ENCODE measurements at regions not wholly inside any gene's neighbourhood (a gene's known extent, or its start where the extent isn't known, plus 50 kb on each side); places are given as distances from the start of the nearest gene placed in this dataset.

- Mint-ChIP-seq H3K9me3 (ENCODE audit: unreplicated experiment) (peaks cover 7% of the 10 kb centered on the region), H3K27me3 (ENCODE audit: low read depth, unreplicated experiment) (no peaks in the 10 kb centered on the region), H3K36me3 (ENCODE audit: low read depth, unreplicated experiment) (peaks cover 1% of the 10 kb centered on the region), H3K4me3 (ENCODE audit: unreplicated experiment) (no peak overlapping the region), H3K27ac (ENCODE audit: unreplicated experiment) (no peak overlapping the region), H3K4me1 (ENCODE audit: low read depth, unreplicated experiment) (no peaks in the 10 kb centered on the region)
- Histone ChIP-seq H3K79me2 (ENCODE audit: insufficient read depth, low read length) (no peaks in the 10 kb centered on the region), H3K4me2 (ENCODE audit: low read length) (no peak overlapping the region), H3K36me3 (ENCODE audit: insufficient read depth, low read length) (no peaks in the 10 kb centered on the region), H3K4me1 (ENCODE audit: insufficient read depth, low read length) (no peaks in the 10 kb centered on the region), H2AFZ (ENCODE audit: low read depth, low read length) (no peak overlapping the region), H3K27me3 (ENCODE audit: insufficient read depth, low read length) (no peaks in the 10 kb centered on the region), H4K20me1 (ENCODE audit: insufficient read depth, low read length) (no peaks in the 10 kb centered on the region), H3K4me3 (ENCODE audit: insufficient read depth, low read depth, low read length) (no peak overlapping the region), H3K9ac (ENCODE audit: low read length) (no peak overlapping the region), H3K9me3 (ENCODE audit: insufficient read depth, low read depth, low read length) (no peaks in the 10 kb centered on the region), H3K27ac (ENCODE audit: low read depth, low read length) (no peak overlapping the region)
- DNase-seq (ENCODE audit: low read depth) (no peak), FAIRE-seq (no peak)
- TF ChIP-seq CTCF (IDR thresholded peaks at IDR 0.05; ENCODE audit: insufficient read depth, low read depth, low read length) (no peak), EZH2 (IDR thresholded peaks at IDR 0.05; ENCODE audit: insufficient read depth, low read length) (no peak)
Measured at GRCh38 chr3:176479248-176479647, 718.0 kb downstream of the TBL1XR1 start.

- Mint-ChIP-seq H3K9me3 (ENCODE audit: unreplicated experiment) (peaks cover 2% of the 10 kb centered on the region), H3K4me3 (ENCODE audit: unreplicated experiment) (no peak overlapping the region), H3K27me3 (ENCODE audit: low read depth, unreplicated experiment) (no peaks in the 10 kb centered on the region), H3K36me3 (ENCODE audit: low read depth, unreplicated experiment) (peaks cover 1% of the 10 kb centered on the region), H3K4me1 (ENCODE audit: low read depth, unreplicated experiment) (peaks cover 9% of the 10 kb centered on the region), H3K27ac (ENCODE audit: unreplicated experiment) (no peak overlapping the region)
- Histone ChIP-seq H3K4me2 (ENCODE audit: low read length) (no peak overlapping the region), H2AFZ (ENCODE audit: low read depth, low read length) (no peak overlapping the region), H3K9me3 (ENCODE audit: insufficient read depth, low read depth, low read length) (no peaks in the 10 kb centered on the region), H3K27me3 (ENCODE audit: insufficient read depth, low read length) (no peaks in the 10 kb centered on the region), H3K9ac (ENCODE audit: low read length) (no peak overlapping the region), H3K79me2 (ENCODE audit: insufficient read depth, low read length) (no peaks in the 10 kb centered on the region), H4K20me1 (ENCODE audit: insufficient read depth, low read length) (no peaks in the 10 kb centered on the region), H3K4me1 (ENCODE audit: insufficient read depth, low read length) (no peaks in the 10 kb centered on the region), H3K36me3 (ENCODE audit: insufficient read depth, low read length) (no peaks in the 10 kb centered on the region), H3K27ac (ENCODE audit: low read depth, low read length) (no peak overlapping the region), H3K4me3 (ENCODE audit: insufficient read depth, low read depth, low read length) (no peak overlapping the region)
- DNase-seq (ENCODE audit: low read depth) (peak; percentile 57), FAIRE-seq (no peak)
- no peak for TF ChIP-seq EZH2 (IDR thresholded peaks at IDR 0.05; ENCODE audit: insufficient read depth, low read length)
- TF ChIP-seq CTCF (IDR thresholded peaks at IDR 0.05; ENCODE audit: insufficient read depth, low read depth, low read length): no peak
Measured at GRCh38 chr3:176469694-176470205, 727.5 kb downstream of the TBL1XR1 start.

GRCh38 chr3:176463610-176464009 is 733.7 kb downstream of the TBL1XR1 start:
- Mint-ChIP-seq H3K36me3 (ENCODE audit: low read depth, unreplicated experiment) (no peaks in the 10 kb centered on the region), H3K27ac (ENCODE audit: unreplicated experiment) (no peak overlapping the region), H3K27me3 (ENCODE audit: low read depth, unreplicated experiment) (no peaks in the 10 kb centered on the region), H3K9me3 (ENCODE audit: unreplicated experiment) (no peaks in the 10 kb centered on the region), H3K4me3 (ENCODE audit: unreplicated experiment) (no peak overlapping the region), H3K4me1 (ENCODE audit: low read depth, unreplicated experiment) (no peaks in the 10 kb centered on the region)
- no peak overlapping the region for H3K27ac ChIP-seq (ENCODE audit: low read depth, low read length)
- no peak overlapping the region for H3K4me2 ChIP-seq (ENCODE audit: low read length)
- no peaks in the 10 kb centered on the region for H4K20me1 ChIP-seq (ENCODE audit: insufficient read depth, low read length)
- no peaks in the 10 kb centered on the region for H3K9me3 ChIP-seq (ENCODE audit: insufficient read depth, low read depth, low read length)
- H3K4me3 ChIP-seq (ENCODE audit: insufficient read depth, low read depth, low read length): no peak overlapping the region
- H3K79me2 ChIP-seq (ENCODE audit: insufficient read depth, low read length): no peaks in the 10 kb centered on the region
- H3K4me1 ChIP-seq (ENCODE audit: insufficient read depth, low read length): no peaks in the 10 kb centered on the region
- no peaks in the 10 kb centered on the region for H3K27me3 ChIP-seq (ENCODE audit: insufficient read depth, low read length)
- no peak for FAIRE-seq
- H2AFZ ChIP-seq (ENCODE audit: low read depth, low read length): no peak overlapping the region
- DNase-seq (ENCODE audit: low read depth): no peak
- TF ChIP-seq CTCF (IDR thresholded peaks at IDR 0.05; ENCODE audit: insufficient read depth, low read depth, low read length) (no peak), EZH2 (IDR thresholded peaks at IDR 0.05; ENCODE audit: insufficient read depth, low read length) (no peak)
- no peaks in the 10 kb centered on the region for H3K36me3 ChIP-seq (ENCODE audit: insufficient read depth, low read length)
- no peak overlapping the region for H3K9ac ChIP-seq (ENCODE audit: low read length)

Data from astrocyte (in vitro differentiated cells and primary cell).